ENCODE measurements at regions not wholly inside any gene's neighbourhood (a gene's known extent, or its start where the extent isn't known, plus 50 kb on each side); places are given as distances from the start of the nearest gene placed in this dataset.

DNA sequence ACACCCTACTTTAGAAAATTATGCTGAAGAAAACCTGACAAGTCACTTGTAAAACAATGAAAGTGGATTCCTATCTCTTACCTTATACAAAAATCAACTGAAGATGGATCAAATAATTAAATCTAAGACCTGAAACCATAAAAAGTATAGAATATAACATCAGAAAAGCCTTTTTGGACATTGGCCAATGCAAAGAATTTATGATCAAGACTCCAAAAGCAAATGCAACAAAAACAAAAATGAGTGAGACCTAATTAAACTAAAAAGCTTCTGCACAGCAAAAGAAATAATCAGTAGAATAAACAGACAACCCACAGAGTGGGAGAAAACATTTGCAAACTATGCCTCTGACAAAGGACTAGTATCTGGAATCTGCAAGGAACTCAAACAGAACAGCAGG, 303.0 kb upstream of the CDH9 start:
- Histone ChIP-seq H3K27me3 (ENCODE audit: insufficient read depth, low read length, poor library complexity) (no peaks in the 10 kb centered on the region), H4K20me1 (ENCODE audit: insufficient read depth, low read length) (no peaks in the 10 kb centered on the region), H3K4me3 (ENCODE audit: low read depth in 1 of 2, low read length in 2 of 2) (no peak overlapping the region), H3K36me3 (ENCODE audit: insufficient read depth, low read length) (no peaks in the 10 kb centered on the region), H3K4me2 (ENCODE audit: insufficient read depth, low read length) (no peak overlapping the region), H3K9me3 (ENCODE audit: insufficient read depth, low read length, severe bottlenecking) (peaks cover 3% of the 10 kb centered on the region), H3K27ac (ENCODE audit: low read length) (no peak overlapping the region), H3K9ac (ENCODE audit: low read depth, low read length) (no peak overlapping the region), H3K4me1 (ENCODE audit: insufficient read depth, low read length) (no peaks in the 10 kb centered on the region), H3K79me2 (ENCODE audit: insufficient read depth, low read length) (no peaks in the 10 kb centered on the region), H2AFZ (ENCODE audit: low read depth, low read length) (no peak overlapping the region)
- no peak for ATAC-seq (ENCODE audit: insufficient read depth, low read depth)
- no peak for DNase-seq
- no peak for TF ChIP-seq EZH2 (IDR thresholded peaks at IDR 0.05; ENCODE audit: borderline replicate concordance, low read depth, low read length, severe bottlenecking)
- TF ChIP-seq, protein P1, sequence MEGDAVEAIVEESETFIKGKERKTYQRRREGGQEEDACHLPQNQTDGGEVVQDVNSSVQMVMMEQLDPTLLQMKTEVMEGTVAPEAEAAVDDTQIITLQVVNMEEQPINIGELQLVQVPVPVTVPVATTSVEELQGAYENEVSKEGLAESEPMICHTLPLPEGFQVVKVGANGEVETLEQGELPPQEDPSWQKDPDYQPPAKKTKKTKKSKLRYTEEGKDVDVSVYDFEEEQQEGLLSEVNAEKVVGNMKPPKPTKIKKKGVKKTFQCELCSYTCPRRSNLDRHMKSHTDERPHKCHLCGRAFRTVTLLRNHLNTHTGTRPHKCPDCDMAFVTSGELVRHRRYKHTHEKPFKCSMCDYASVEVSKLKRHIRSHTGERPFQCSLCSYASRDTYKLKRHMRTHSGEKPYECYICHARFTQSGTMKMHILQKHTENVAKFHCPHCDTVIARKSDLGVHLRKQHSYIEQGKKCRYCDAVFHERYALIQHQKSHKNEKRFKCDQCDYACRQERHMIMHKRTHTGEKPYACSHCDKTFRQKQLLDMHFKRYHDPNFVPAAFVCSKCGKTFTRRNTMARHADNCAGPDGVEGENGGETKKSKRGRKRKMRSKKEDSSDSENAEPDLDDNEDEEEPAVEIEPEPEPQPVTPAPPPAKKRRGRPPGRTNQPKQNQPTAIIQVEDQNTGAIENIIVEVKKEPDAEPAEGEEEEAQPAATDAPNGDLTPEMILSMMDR (IDR thresholded peaks at IDR 0.05; ENCODE audit: borderline replicate concordance, extremely low read depth, low read length, poor library complexity, severe bottlenecking), result no peak

GRCh38 chr5:27336817-27337216, 298.4 kb upstream of the CDH9 start:
- Histone ChIP-seq H3K27ac (ENCODE audit: low read length) (no peak overlapping the region), H3K79me2 (ENCODE audit: insufficient read depth, low read length) (no peaks in the 10 kb centered on the region), H3K4me1 (ENCODE audit: insufficient read depth, low read length) (no peaks in the 10 kb centered on the region), H4K20me1 (ENCODE audit: insufficient read depth, low read length) (no peaks in the 10 kb centered on the region), H3K4me3 (ENCODE audit: low read depth in 1 of 2, low read length in 2 of 2) (no peak overlapping the region), H3K9me3 (ENCODE audit: insufficient read depth, low read length, severe bottlenecking) (peaks cover 3% of the 10 kb centered on the region), H3K27me3 (ENCODE audit: insufficient read depth, low read length, poor library complexity) (no peaks in the 10 kb centered on the region), H2AFZ (ENCODE audit: low read depth, low read length) (no peak overlapping the region), H3K36me3 (ENCODE audit: insufficient read depth, low read length) (no peaks in the 10 kb centered on the region), H3K4me2 (ENCODE audit: insufficient read depth, low read length) (no peak overlapping the region), H3K9ac (ENCODE audit: low read depth, low read length) (no peak overlapping the region)
- DNase-seq (no peak), ATAC-seq (ENCODE audit: insufficient read depth, low read depth) (no peak)
- TF ChIP-seq, protein P1 (IDR thresholded peaks at IDR 0.05; ENCODE audit: borderline replicate concordance, extremely low read depth, low read length, poor library complexity, severe bottlenecking), result no peak
- TF ChIP-seq EZH2 (IDR thresholded peaks at IDR 0.05; ENCODE audit: borderline replicate concordance, low read depth, low read length, severe bottlenecking), result no peak

DNA sequence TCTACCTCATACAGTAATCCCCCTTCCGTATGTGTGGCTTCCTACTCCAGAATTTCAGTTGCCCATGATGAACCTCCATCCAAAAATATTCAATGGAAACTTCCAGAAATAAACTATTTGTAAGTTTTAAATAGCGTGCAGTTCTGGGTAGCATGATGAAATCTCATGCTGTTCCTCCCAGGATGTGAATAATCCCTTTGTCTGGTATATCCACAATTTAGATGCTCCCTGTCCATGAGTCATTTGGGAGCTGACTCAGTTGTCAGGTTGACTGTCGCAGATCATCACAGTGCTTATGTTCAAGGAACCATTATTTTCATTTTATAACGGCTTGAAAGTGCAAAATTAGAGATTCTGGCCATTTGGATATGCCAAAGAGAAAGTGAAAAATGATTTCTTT, 290.1 kb upstream of the CDH9 start:
- Histone ChIP-seq H3K4me1 (ENCODE audit: insufficient read depth, low read length) (no peaks in the 10 kb centered on the region), H2AFZ (ENCODE audit: low read depth, low read length) (no peak overlapping the region), H3K27ac (ENCODE audit: low read length) (no peak overlapping the region), H3K79me2 (ENCODE audit: insufficient read depth, low read length) (no peaks in the 10 kb centered on the region), H4K20me1 (ENCODE audit: insufficient read depth, low read length) (no peaks in the 10 kb centered on the region), H3K4me3 (ENCODE audit: low read depth in 1 of 2, low read length in 2 of 2) (no peak overlapping the region), H3K9me3 (ENCODE audit: insufficient read depth, low read length, severe bottlenecking) (no peaks in the 10 kb centered on the region), H3K9ac (ENCODE audit: low read depth, low read length) (no peak overlapping the region), H3K36me3 (ENCODE audit: insufficient read depth, low read length) (no peaks in the 10 kb centered on the region), H3K27me3 (ENCODE audit: insufficient read depth, low read length, poor library complexity) (no peaks in the 10 kb centered on the region), H3K4me2 (ENCODE audit: insufficient read depth, low read length) (no peak overlapping the region)
- no peak for ATAC-seq (ENCODE audit: insufficient read depth, low read depth)
- no peak for DNase-seq
- no peak for TF ChIP-seq EZH2 (IDR thresholded peaks at IDR 0.05; ENCODE audit: borderline replicate concordance, low read depth, low read length, severe bottlenecking)
- TF ChIP-seq, protein P1 (IDR thresholded peaks at IDR 0.05; ENCODE audit: borderline replicate concordance, extremely low read depth, low read length, poor library complexity, severe bottlenecking), result no peak

DNA sequence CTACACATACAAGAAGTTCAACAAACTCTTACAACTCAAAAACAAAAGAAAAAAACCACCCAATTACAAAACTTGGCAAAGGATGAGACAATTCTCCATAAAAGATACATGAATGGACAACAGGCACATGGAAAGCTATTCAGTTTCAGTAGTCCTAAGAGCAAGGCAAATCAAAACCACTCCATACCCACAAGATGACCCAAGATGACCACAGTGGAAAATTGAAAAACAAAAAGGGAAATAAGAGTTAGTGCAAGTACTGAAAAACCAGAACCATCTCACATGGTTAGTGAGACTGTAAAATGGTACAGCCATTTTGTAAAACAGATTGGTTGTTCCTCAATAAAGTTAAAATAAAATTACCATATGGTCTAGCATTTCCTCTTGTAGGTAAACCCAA, 287.1 kb upstream of the CDH9 start:
- Histone ChIP-seq H3K9me3 (ENCODE audit: insufficient read depth, low read length, severe bottlenecking) (no peaks in the 10 kb centered on the region), H2AFZ (ENCODE audit: low read depth, low read length) (no peak overlapping the region), H3K27me3 (ENCODE audit: insufficient read depth, low read length, poor library complexity) (no peaks in the 10 kb centered on the region), H4K20me1 (ENCODE audit: insufficient read depth, low read length) (no peaks in the 10 kb centered on the region), H3K36me3 (ENCODE audit: insufficient read depth, low read length) (no peaks in the 10 kb centered on the region), H3K27ac (ENCODE audit: low read length) (no peak overlapping the region), H3K9ac (ENCODE audit: low read depth, low read length) (no peak overlapping the region), H3K4me1 (ENCODE audit: insufficient read depth, low read length) (no peaks in the 10 kb centered on the region), H3K4me3 (ENCODE audit: low read depth in 1 of 2, low read length in 2 of 2) (no peak overlapping the region), H3K79me2 (ENCODE audit: insufficient read depth, low read length) (no peaks in the 10 kb centered on the region), H3K4me2 (ENCODE audit: insufficient read depth, low read length) (no peak overlapping the region)
- TF ChIP-seq, protein P1 (IDR thresholded peaks at IDR 0.05; ENCODE audit: borderline replicate concordance, extremely low read depth, low read length, poor library complexity, severe bottlenecking), result no peak
- TF ChIP-seq EZH2 (IDR thresholded peaks at IDR 0.05; ENCODE audit: borderline replicate concordance, low read depth, low read length, severe bottlenecking), result no peak
- DNase-seq (no peak), ATAC-seq (ENCODE audit: insufficient read depth, low read depth) (no peak)

Data from DND-41 (cell line).